Activated naive CD4-positive, alpha-beta T cell treated with anti-CD3 and anti-CD28 coated beads, Interleukin-2, amount 50 U/mL, for 24 hours (primary cell): ENCODE measurements at regions not wholly inside any gene's neighbourhood (a gene's known extent, or its start where the extent isn't known, plus 50 kb on each side); places are given as distances from the start of the nearest gene placed in this dataset.
"Not testable (repeated sequence)": the region's sequence is repeated elsewhere in the genome, so short reads cannot be mapped to it uniquely, and the experiment has no call there.

Experiments
- H3K27ac Mint-ChIP-seq: one replicate; pipeline ENCODE4 v1.8.0; 2021; ENCODE audit warnings: mild to moderate bottlenecking, mixed read lengths
- H3K27me3 Mint-ChIP-seq: one replicate; pipeline ENCODE4 v1.8.0; 2021; ENCODE audit warnings: mixed read lengths
- H3K36me3 Mint-ChIP-seq: one replicate; pipeline ENCODE4 v1.8.0; 2021; ENCODE audit warnings: mixed read lengths
- H3K4me1 Mint-ChIP-seq: one replicate; pipeline ENCODE4 v1.8.0; 2021; ENCODE audit warnings: mixed read lengths
- H3K4me3 Mint-ChIP-seq: one replicate; pipeline ENCODE4 v1.8.0; 2021; ENCODE audit warnings: mild to moderate bottlenecking, mixed read lengths
- H3K9me3 Mint-ChIP-seq: one replicate; pipeline ENCODE4 v1.8.0; 2021; ENCODE audit warnings: mixed read lengths

DNA sequence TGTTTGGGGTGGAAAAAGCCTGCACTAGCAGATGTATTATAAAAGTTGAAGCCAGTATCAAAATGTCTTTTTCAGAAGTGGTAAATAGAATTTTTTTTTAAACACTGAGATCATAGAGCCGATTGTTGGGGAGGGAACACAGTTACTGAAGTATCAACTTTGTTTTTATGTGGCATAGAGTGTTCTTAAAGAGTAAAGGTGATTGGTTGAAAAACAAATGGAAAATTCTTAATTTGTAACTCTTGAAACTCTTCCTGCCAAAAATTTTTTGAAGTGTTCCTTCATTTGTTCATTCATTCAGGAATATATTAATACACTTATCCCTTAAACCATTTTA lies 83.3 kb downstream of the DISP1 start:
- H3K36me3 Mint-ChIP-seq = peaks cover 8% of the 10 kb centered on the region
- H3K4me1 Mint-ChIP-seq = peaks cover 30% of the 10 kb centered on the region
- peak overlapping the region; percentile 98 for H3K27ac Mint-ChIP-seq
- H3K27me3 Mint-ChIP-seq = no peaks in the 10 kb centered on the region
- H3K9me3 Mint-ChIP-seq = peaks cover 8% of the 10 kb centered on the region
- peak overlapping the region; percentile 82 for H3K4me3 Mint-ChIP-seq

DNA sequence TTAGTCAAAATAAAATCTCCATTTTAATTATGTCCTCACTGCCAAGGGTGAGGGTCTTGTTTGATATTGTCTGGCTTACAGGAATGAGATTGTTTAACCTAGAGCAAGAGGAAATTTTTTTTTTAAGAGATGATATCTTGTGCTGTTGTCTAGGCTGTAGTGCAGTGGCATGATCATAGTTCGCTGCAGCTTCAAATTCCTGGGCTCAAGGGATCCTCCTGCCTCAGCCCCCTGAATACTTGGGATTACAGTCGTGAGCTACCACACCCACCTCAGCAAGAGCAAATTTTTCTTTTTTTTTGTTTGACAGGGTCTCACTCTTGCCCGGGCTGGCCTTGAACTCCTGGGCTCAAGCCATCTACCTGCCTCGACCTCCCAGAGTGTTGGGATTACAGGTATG lies 84.6 kb downstream of the DISP1 start:
- Mint-ChIP-seq H3K4me3 (no peak overlapping the region), H3K27ac (peak overlapping the region; percentile 46), H3K4me1 (peaks cover 30% of the 10 kb centered on the region), H3K36me3 (peaks cover 8% of the 10 kb centered on the region), H3K9me3 (peaks cover 8% of the 10 kb centered on the region), H3K27me3 (no peaks in the 10 kb centered on the region)

DNA sequence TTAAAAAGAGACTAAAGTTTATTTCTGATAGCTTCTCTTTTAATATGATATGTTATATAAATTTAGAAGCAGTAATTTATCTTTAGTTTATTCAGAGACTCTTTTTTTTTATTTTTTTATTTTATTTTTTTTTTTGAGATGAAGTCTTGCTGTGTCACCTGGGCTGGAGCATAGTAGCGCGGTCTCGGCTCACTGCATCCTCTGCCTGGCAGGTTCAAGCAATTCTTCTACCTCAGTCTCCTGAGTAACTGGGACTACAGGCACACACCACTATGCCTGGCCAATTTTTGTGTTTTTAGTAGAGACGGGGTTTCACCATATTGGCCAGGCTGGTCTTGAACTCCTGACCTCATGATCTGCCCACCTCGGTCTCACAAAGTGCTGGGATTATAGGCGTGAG lies 89.6 kb downstream of the DISP1 start:
- peaks cover 8% of the 10 kb centered on the region for H3K9me3 Mint-ChIP-seq
- peaks cover 8% of the 10 kb centered on the region for H3K4me1 Mint-ChIP-seq
- no peak overlapping the region for H3K27ac Mint-ChIP-seq
- no peak overlapping the region for H3K4me3 Mint-ChIP-seq
- peaks cover 8% of the 10 kb centered on the region for H3K36me3 Mint-ChIP-seq
- no peaks in the 10 kb centered on the region for H3K27me3 Mint-ChIP-seq

DNA sequence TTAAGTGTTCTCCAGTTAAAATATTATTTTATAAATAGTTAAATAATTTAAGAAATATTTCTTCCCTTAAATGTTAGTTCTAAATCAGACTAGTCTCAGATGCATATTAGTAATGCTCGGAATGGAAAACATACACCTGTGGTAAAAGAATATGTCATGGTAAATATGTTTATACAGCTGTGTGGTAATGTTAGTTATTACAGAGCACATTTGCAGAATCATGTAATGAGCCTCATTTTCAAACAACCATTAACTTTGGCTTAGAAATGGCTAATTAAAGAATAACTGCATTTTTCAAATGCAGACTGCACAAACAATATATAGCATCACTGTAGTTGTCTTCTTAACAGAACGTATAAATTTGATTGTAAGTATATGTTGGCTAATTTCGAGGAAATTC lies 90.3 kb downstream of the DISP1 start:
- no peak overlapping the region for H3K27ac Mint-ChIP-seq
- H3K4me1 Mint-ChIP-seq = peaks cover 8% of the 10 kb centered on the region

DNA sequence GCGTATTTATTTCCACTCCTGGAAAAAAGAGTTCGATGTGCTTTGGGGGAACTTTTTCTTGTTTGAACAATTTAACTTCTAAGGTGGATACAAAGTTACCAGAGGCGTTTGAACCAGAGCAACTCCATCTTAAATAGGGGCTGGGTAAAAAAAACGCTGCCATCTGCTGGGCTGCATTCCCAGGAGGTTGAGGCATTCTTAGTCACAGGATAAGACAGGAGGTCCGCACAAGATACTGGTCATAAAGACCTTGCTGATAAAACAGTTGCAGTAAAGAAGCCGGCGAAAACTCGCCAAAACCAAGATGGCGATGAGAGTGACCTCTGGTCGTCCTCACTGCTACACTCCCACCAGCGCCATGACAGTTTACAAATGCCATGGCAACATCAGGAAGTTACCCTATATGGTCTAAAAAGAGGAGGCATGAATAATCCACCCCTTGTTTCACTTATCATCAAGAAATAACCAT lies 91.5 kb downstream of the DISP1 start:
- not testable (repeated sequence) for H3K4me1 Mint-ChIP-seq, H3K36me3 Mint-ChIP-seq, H3K27me3 Mint-ChIP-seq, H3K4me3 Mint-ChIP-seq, H3K27ac Mint-ChIP-seq, H3K9me3 Mint-ChIP-seq

More for the DNA sequence above, 90.3 kb downstream of the DISP1 start:
- Mint-ChIP-seq H3K27me3 (no peaks in the 10 kb centered on the region), H3K4me3 (no peak overlapping the region), H3K36me3 (peaks cover 8% of the 10 kb centered on the region), H3K9me3 (peaks cover 8% of the 10 kb centered on the region)

DNA sequence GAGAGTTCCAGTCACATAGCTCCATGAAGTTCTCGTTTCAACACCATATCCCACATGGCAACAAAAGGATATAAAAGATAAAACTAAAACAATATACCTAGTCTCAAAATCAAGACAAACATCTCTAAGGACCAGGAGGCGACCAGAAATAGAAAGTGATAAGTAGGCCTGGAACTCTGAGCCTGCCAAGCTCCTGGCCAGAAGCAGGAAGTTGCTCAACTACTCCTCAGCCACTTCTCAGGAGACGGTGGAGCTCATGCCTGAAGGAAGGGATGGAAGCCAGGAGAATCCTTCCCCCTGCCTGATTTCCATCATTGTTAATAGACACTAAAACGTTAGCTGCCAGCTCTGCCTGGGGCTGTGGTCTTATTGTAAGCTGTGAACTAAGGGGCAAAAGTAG lies 94.7 kb downstream of the DISP1 start:
- Mint-ChIP-seq H3K9me3 (no peaks in the 10 kb centered on the region), H3K27me3 (no peaks in the 10 kb centered on the region), H3K36me3 (peaks cover 3% of the 10 kb centered on the region), H3K27ac (no peak overlapping the region), H3K4me3 (no peak overlapping the region), H3K4me1 (peaks cover 5% of the 10 kb centered on the region)

DNA sequence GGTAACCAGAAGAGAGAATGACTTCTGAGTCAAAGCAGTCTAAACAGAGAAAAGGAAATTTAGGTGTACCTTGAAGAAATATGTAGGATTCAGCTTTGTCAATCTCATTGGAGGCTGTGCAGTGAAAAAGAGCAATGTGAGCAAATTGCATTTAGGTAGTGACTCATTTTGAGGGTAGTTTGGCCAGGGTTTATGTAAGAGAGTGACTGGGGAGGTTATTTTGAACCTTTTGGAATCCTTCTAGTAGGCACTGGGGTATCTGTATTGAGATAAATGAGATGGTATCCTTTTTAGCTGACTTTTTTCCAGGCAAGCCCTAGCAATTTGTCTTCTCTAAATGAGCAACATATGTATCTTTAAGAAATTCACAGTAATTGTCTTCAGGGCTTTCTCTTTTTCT lies 95.9 kb downstream of the DISP1 start:
- no peak overlapping the region for H3K27ac Mint-ChIP-seq
- no peaks in the 10 kb centered on the region for H3K27me3 Mint-ChIP-seq
- peaks cover 5% of the 10 kb centered on the region for H3K4me1 Mint-ChIP-seq
- no peak overlapping the region for H3K4me3 Mint-ChIP-seq
- H3K9me3 Mint-ChIP-seq = no peaks in the 10 kb centered on the region
- H3K36me3 Mint-ChIP-seq = peaks cover 9% of the 10 kb centered on the region

DNA sequence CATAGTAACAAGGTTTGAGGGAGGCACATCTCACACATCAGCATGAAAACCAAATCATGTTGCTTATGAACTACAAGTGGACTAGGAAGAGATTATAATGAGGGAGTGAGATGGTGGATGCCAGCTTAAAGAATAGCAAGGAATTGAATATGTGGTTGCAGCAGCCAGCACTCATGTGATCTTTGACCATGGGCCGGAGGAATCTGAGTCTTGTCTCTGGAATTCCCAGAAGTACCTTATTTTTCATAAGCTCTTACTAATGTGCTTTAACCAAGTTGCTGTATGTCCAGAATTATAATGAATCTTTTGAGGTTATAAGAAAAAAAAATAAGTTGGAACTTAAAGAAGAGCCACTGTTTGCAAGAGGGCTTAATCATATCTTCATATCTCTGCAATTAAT lies 97.0 kb downstream of the DISP1 start:
- peaks cover 5% of the 10 kb centered on the region for H3K4me1 Mint-ChIP-seq
- H3K4me3 Mint-ChIP-seq = no peak overlapping the region
- H3K27me3 Mint-ChIP-seq = no peaks in the 10 kb centered on the region
- H3K9me3 Mint-ChIP-seq = no peaks in the 10 kb centered on the region
- no peak overlapping the region for H3K27ac Mint-ChIP-seq
- H3K36me3 Mint-ChIP-seq = peaks cover 11% of the 10 kb centered on the region

DNA sequence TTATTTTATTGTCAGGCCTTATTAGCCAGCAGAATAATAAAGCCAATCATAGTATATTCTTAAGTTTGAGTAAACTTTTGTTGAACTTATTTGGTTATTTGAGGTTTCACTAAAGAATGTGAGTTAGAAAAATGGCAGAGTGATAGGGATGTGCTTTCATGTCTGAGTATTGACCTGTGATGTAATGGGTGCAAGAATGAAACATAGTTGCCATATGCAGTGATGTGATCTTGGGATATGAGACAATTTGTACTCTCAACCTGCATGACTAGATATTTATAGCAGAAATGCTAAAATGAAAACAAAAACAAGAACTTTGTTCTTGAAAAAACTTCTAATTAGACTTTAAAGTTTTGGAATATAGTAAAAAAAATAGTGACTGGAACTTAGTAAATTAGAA lies 97.9 kb downstream of the DISP1 start:
- H3K27me3 Mint-ChIP-seq = no peaks in the 10 kb centered on the region
- H3K4me1 Mint-ChIP-seq = peaks cover 5% of the 10 kb centered on the region
- no peak overlapping the region for H3K4me3 Mint-ChIP-seq
- no peaks in the 10 kb centered on the region for H3K9me3 Mint-ChIP-seq
- H3K27ac Mint-ChIP-seq = no peak overlapping the region
- H3K36me3 Mint-ChIP-seq = peaks cover 19% of the 10 kb centered on the region

DNA sequence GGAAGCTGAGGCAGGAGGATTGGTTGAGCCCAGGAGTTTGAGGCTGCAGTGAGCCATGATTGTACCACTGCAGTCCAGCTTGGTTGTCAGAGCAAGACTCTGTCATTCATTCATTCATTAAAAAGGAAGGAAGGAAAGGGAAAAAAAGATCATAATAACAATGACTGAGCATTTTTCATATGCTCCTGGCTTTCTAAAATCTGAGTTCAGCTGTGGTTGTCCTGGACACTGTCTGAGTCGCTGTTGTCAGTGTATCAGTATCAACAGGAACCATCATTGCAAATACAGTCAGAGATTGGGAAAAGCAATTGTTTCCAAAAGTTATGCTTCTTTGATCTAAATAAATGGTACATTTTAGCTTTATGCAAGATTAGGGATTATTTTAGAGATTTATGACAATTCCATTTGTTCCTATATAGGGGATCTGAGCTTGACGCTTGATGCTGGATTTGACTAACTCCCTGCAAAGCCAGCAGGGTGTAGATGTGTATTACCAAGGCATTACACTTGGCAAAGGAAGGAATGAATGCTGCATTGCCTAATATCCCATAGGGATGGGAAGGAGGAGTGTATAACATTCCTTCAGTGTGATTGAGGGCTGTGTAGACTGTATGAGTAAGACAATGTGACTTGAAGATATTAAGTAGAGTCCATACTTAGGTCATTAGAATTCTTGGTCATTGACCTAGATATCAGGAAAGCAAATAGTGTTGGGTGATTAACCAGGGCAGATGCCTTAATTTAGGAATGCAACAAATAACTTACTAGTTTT lies 100.2 kb downstream of the DISP1 start:
- no peak overlapping the region for H3K27ac Mint-ChIP-seq
- H3K4me1 Mint-ChIP-seq = peaks cover 5% of the 10 kb centered on the region
- no peaks in the 10 kb centered on the region for H3K27me3 Mint-ChIP-seq
- no peak overlapping the region for H3K4me3 Mint-ChIP-seq
- H3K9me3 Mint-ChIP-seq = no peaks in the 10 kb centered on the region
- H3K36me3 Mint-ChIP-seq = peaks cover 22% of the 10 kb centered on the region

DNA sequence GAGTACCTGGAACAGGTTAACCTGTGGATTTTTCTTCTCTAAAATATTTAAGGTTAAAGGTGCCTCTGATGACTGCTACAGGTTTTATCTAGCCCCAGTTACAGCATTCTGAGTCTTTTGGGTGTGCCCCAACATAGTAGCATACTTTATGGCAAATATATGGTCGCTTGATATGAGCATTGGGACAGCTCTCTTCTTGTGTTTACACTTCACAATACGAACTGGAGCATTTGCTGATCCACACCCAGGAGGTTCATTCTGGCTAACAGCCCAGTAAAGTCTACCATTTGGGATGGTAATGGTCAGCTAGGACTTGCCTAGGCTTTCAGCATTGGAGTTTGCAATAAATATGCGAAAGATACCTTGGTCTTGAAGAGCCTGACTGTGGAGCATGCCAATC lies 101.3 kb downstream of the DISP1 start:
- H3K27ac Mint-ChIP-seq = no peak overlapping the region
- no peaks in the 10 kb centered on the region for H3K9me3 Mint-ChIP-seq
- H3K4me1 Mint-ChIP-seq = peaks cover 5% of the 10 kb centered on the region
- H3K4me3 Mint-ChIP-seq = no peak overlapping the region
- no peaks in the 10 kb centered on the region for H3K27me3 Mint-ChIP-seq
- peaks cover 22% of the 10 kb centered on the region for H3K36me3 Mint-ChIP-seq

DNA sequence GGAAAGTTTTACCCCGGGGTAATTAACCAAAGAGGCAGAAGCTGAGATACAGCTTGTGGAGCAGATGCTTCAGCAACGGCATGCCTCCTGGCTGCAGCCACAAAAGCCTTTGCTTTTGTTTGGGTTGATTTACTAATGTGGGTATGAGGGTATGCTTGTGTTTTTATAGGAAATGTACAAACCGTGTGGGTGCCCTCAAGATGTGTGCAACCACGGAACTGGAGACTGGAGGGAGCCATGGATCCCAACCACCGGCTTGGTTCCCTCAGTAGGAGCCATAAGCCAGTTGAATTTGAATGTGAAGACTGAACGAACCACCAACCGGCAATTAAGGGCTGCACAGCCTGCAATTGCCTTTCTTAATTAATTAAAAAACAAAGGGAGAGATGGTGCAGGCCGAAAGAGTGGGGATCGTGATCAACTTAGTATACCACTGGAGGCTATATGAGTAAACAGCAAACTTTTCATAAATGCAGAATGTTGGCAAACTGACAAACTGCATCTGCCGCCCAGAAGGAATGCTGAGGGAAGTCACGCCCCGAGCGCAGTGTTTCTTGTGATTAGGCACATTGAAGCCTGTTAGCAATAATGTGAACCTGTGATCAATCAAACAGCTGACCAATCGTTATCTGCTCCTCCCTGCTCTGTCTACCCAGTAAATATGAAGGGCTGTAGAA lies 104.1 kb downstream of the DISP1 start:
- no peak overlapping the region for H3K4me3 Mint-ChIP-seq
- H3K9me3 Mint-ChIP-seq = no peaks in the 10 kb centered on the region
- no peak overlapping the region for H3K27ac Mint-ChIP-seq
- no peaks in the 10 kb centered on the region for H3K4me1 Mint-ChIP-seq
- no peaks in the 10 kb centered on the region for H3K27me3 Mint-ChIP-seq
- H3K36me3 Mint-ChIP-seq = peaks cover 22% of the 10 kb centered on the region

DNA sequence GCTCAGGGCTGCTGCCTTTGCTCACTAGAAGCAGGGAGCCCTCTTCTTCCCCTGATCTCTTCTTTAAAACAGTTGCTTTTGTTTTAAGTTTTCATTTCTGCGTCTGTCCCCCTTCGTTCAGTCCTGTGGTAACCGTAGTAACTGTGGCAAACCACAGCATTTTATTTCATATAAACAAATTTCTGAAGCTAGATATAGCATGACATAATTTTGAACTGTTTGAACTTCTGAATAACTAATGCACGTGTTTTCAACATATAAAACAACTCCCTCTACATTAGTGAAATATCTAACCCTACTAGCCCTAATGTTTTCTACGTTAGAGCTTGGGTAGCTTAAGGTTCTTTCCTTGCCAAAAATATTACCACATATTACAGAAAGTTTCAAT lies 104.6 kb downstream of the DISP1 start:
- no peak overlapping the region for H3K27ac Mint-ChIP-seq
- no peak overlapping the region for H3K4me3 Mint-ChIP-seq
- H3K9me3 Mint-ChIP-seq = no peaks in the 10 kb centered on the region
- H3K36me3 Mint-ChIP-seq = peaks cover 20% of the 10 kb centered on the region
- H3K4me1 Mint-ChIP-seq = no peaks in the 10 kb centered on the region
- no peaks in the 10 kb centered on the region for H3K27me3 Mint-ChIP-seq

DNA sequence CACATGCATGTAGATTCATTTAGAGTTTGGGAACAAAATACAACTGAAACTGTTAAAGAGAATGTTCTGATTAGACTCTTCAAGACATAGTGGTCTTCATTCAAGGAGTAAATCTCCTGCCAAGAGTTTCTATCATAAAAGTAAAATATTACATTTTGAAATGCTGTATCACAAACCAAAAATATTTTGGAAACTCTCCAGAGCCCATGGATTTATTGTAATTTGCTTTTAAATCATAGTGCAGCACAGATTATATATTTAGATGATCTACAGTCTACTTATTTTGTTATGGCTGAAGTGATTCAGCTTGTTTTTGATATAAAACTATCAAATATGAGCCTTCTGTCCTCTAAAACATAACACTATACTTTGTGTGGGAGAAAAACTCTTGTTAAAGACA lies 105.3 kb downstream of the DISP1 start:
- Mint-ChIP-seq H3K36me3 (peaks cover 18% of the 10 kb centered on the region), H3K4me3 (no peak overlapping the region), H3K4me1 (no peaks in the 10 kb centered on the region), H3K27me3 (no peaks in the 10 kb centered on the region), H3K9me3 (no peaks in the 10 kb centered on the region), H3K27ac (no peak overlapping the region)

DNA sequence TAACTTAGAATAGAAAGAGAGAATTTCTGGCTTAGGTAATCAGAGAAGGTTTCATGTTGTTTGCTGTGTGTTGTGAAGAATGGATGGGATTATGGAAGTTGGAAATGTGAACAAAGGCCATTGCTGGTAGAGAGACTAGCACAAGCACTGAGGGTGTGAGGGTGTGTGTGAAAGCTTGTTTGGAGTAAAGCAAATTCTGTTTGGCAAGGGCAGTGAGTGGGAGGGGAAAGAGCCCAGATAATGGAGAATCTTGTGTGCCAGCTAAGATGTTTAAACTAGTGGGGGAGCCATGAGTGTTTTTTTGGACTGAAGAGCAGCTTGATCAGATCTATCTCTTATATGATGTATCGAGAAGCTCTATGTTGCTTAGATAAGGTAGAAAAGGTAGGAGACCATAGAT lies 107.1 kb downstream of the DISP1 start:
- H3K36me3 Mint-ChIP-seq = peaks cover 11% of the 10 kb centered on the region
- no peak overlapping the region for H3K4me3 Mint-ChIP-seq
- no peaks in the 10 kb centered on the region for H3K4me1 Mint-ChIP-seq
- no peak overlapping the region for H3K27ac Mint-ChIP-seq
- H3K9me3 Mint-ChIP-seq = no peaks in the 10 kb centered on the region
- H3K27me3 Mint-ChIP-seq = no peaks in the 10 kb centered on the region

DNA sequence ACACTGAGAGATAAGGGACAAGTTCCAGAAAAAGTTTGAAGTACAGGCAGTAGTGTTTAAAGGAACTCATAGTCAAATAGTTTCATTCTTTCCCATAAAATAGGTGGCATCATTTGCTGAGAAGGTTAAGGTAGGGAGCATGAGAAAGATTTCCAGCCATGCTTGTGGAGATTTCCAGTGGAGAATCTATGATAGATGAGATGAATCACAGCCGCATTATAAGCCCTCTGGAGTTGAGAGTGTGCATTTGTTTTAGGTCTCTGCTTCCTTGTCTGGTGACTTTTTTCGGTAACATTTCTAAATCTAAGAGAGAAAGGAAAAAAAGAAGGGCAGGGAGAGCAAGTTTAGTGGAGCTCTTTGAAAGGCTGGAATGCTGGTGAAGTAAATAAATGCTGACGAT lies 108.7 kb downstream of the DISP1 start:
- no peak overlapping the region for H3K27ac Mint-ChIP-seq
- no peaks in the 10 kb centered on the region for H3K27me3 Mint-ChIP-seq
- H3K4me3 Mint-ChIP-seq = no peak overlapping the region
- peaks cover 2% of the 10 kb centered on the region for H3K36me3 Mint-ChIP-seq
- H3K9me3 Mint-ChIP-seq = no peaks in the 10 kb centered on the region
- no peaks in the 10 kb centered on the region for H3K4me1 Mint-ChIP-seq
